ENCODE measurements at regions not wholly inside any gene's neighbourhood (a gene's known extent, or its start where the extent isn't known, plus 50 kb on each side); places are given as distances from the start of the nearest gene placed in this dataset.

DNA sequence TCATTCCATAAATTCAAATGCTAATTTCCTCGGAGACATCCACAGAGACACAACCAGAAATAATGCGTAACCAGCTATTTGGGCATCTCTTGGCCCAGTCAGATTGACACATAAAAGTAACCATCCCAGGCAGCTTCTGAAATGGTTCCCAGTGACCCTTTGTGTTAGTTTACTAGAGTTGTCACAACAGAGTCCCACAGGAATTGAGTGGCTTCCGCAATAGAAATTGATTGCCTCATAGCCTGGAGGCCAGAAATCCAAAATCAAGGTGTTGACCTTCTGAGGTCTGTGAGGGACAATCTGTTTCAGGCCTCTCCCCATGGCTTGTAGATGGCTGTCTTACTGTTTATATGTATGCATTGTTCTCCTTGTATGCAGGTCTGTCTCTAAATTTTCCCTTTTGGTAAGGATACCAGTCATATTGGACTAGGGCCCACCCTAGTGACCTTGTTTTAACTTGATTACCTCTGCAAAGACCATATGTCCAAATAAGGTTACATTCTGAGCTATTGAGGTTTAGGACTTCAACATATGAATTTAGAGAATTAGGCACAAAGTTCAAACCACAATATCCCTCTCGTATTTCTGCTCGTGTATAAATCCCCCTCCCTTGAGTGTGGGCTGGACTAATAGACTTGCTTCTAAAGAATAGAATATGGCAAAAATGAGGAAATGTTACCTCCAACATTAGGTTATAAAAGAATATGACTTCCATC is 78.2 kb upstream of the FGGY start:
- ChIA-PET POLR2A (ENCODE audit: low non-redundant PET) (no interaction called here), CTCF (no interaction called here)
- no peaks in the 10 kb centered on the region for H3K9me3 ChIP-seq (ENCODE audit: low read depth, low read length, poor library complexity, severe bottlenecking)
- BruUV-seq (replicated peaks), result no TSS peak
- no peak for DNase-seq (ENCODE audit: low spot score)
- no peaks in the 10 kb centered on the region for H3K27me3 ChIP-seq (replicated peaks; ENCODE audit: insufficient read depth, low read depth, low read length, poor library complexity)
- H3K4me3 ChIP-seq (ENCODE audit: low read depth, low read length, poor library complexity, severe bottlenecking), result no peak overlapping the region
- H3K4me1 ChIP-seq (ENCODE audit: insufficient read depth, low read length, poor library complexity, severe bottlenecking), result no peaks in the 10 kb centered on the region
- no peaks in the 10 kb centered on the region for H3K36me3 ChIP-seq (ENCODE audit: insufficient read depth, low read length, poor library complexity, severe bottlenecking)
- TF ChIP-seq CTCF (conservative IDR thresholded peaks at IDR 0.05; ENCODE audit: low read depth, low read length) (no peak), EZH2 (IDR thresholded peaks at IDR 0.05; ENCODE audit: borderline replicate concordance, low read depth, low read length, poor library complexity, severe bottlenecking) (no peak)
- no peak overlapping the region for H3K27ac ChIP-seq (ENCODE audit: low read depth, low read length, poor library complexity, severe bottlenecking)
- intact Hi-C loops (cut with micrococcal nuclease; ENCODE audit: unreplicated experiment), result no loop called here

GRCh38 chr1:59219916-59220315 is 77.0 kb upstream of the FGGY start:
- intact Hi-C loops (cut with micrococcal nuclease; ENCODE audit: unreplicated experiment), result no loop called here

DNA sequence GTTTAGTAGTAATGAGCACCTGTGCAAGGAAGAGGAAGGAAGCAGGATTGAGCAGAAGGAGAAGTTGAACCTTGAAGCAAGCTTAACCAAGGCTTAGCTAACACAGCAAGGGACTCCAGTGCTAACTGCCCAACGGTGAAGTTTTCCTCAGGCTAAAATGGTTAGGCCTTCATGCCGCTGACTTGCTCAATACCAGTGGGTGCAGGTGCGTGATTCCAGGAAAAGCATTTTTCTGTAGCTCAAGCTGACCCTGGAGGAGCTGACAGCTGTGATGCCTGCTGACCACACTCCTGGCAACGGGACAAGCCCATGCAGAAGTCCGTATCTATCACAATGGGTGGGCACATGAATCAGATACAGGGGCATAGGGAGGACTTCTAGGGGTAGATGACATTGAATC is 76.5 kb upstream of the FGGY start:
- BruUV-seq (replicated peaks), result no TSS peak
- POLR2A ChIA-PET (ENCODE audit: low non-redundant PET), result no interaction called here
- CTCF ChIA-PET, result no interaction called here

More at GRCh38 chr1:59219916-59220315, 77.0 kb upstream of the FGGY start:
- POLR2A ChIA-PET (ENCODE audit: low non-redundant PET), result no interaction called here
- no peak for DNase-seq (ENCODE audit: low spot score)
- no peak overlapping the region for H3K27ac ChIP-seq (ENCODE audit: low read depth, low read length, poor library complexity, severe bottlenecking)
- H3K9me3 ChIP-seq (ENCODE audit: low read depth, low read length, poor library complexity, severe bottlenecking), result no peaks in the 10 kb centered on the region
- H3K27me3 ChIP-seq (replicated peaks; ENCODE audit: insufficient read depth, low read depth, low read length, poor library complexity), result no peaks in the 10 kb centered on the region
- TF ChIP-seq EZH2 (IDR thresholded peaks at IDR 0.05; ENCODE audit: borderline replicate concordance, low read depth, low read length, poor library complexity, severe bottlenecking) (no peak), CTCF (conservative IDR thresholded peaks at IDR 0.05; ENCODE audit: low read depth, low read length) (no peak)
- BruUV-seq (replicated peaks), result no TSS peak
- no peak overlapping the region for H3K4me3 ChIP-seq (ENCODE audit: low read depth, low read length, poor library complexity, severe bottlenecking)
- CTCF ChIA-PET, result no interaction called here
- H3K4me1 ChIP-seq (ENCODE audit: insufficient read depth, low read length, poor library complexity, severe bottlenecking), result no peaks in the 10 kb centered on the region
- no peaks in the 10 kb centered on the region for H3K36me3 ChIP-seq (ENCODE audit: insufficient read depth, low read length, poor library complexity, severe bottlenecking)

More for the DNA sequence above, 76.5 kb upstream of the FGGY start:
- Histone ChIP-seq H3K36me3 (ENCODE audit: insufficient read depth, low read length, poor library complexity, severe bottlenecking) (no peaks in the 10 kb centered on the region), H3K27ac (ENCODE audit: low read depth, low read length, poor library complexity, severe bottlenecking) (no peak overlapping the region), H3K27me3 (replicated peaks; ENCODE audit: insufficient read depth, low read depth, low read length, poor library complexity) (no peaks in the 10 kb centered on the region), H3K9me3 (ENCODE audit: low read depth, low read length, poor library complexity, severe bottlenecking) (no peaks in the 10 kb centered on the region), H3K4me1 (ENCODE audit: insufficient read depth, low read length, poor library complexity, severe bottlenecking) (no peaks in the 10 kb centered on the region), H3K4me3 (ENCODE audit: low read depth, low read length, poor library complexity, severe bottlenecking) (no peak overlapping the region)
- DNase-seq (ENCODE audit: low spot score), result no peak
- intact Hi-C loops (cut with micrococcal nuclease; ENCODE audit: unreplicated experiment), result no loop called here
- TF ChIP-seq CTCF (conservative IDR thresholded peaks at IDR 0.05; ENCODE audit: low read depth, low read length), result no peak
- TF ChIP-seq EZH2 (IDR thresholded peaks at IDR 0.05; ENCODE audit: borderline replicate concordance, low read depth, low read length, poor library complexity, severe bottlenecking), result no peak

Measured in A673 (cell line).